ENCODE measurements at regions not wholly inside any gene's neighbourhood (a gene's known extent, or its start where the extent isn't known, plus 50 kb on each side); places are given as distances from the start of the nearest gene placed in this dataset.

DNA sequence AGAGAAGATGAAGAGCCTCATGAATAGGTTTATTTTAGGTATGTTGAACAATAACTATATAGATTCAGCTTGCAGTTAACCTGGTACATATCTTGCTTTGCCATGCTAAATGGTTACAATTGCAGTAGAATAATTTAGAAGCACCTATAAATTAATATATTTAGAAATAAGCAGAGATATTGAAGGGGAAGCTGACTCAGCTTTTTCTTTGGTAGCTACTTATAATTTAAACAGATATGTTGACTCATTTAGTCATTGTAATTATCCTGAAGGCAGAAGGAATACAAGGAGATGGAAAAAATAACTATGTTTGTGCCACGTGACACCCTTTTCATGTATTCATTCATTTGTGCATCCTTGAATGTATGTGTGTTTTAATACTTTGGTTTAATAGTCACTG is 755.5 kb downstream of the SUCLG1 start:
- Histone ChIP-seq H3K4me1 (replicated peaks in 1 of 2; ENCODE audit: control insufficient read depth in 2 of 2, insufficient read depth in 2 of 2, low read length in 2 of 2) (no peaks in the 10 kb centered on the region), H3K4me3 (no peak overlapping the region), H3K4me2 (ENCODE audit: insufficient read depth, low read length) (no peak overlapping the region), H4K20me1 (replicated peaks; ENCODE audit: control insufficient read depth, insufficient read depth, low read length) (no peaks in the 10 kb centered on the region), H3K36me3 (ENCODE audit: control insufficient read depth, insufficient read depth, low read length) (no peaks in the 10 kb centered on the region), H3K27me3 (ENCODE audit: control insufficient read depth in 2 of 2, insufficient read depth in 2 of 2, low read length in 2 of 2) (no peaks in the 10 kb centered on the region), H3K9ac (ENCODE audit: insufficient read depth in 1 of 2, low read depth in 2 of 2, low read length in 2 of 2) (no peak overlapping the region), H3K27ac (ENCODE audit: extremely low read depth, low read depth, low read length) (no peak overlapping the region), H3K9me3 (replicated peaks; ENCODE audit: control insufficient read depth, insufficient read depth, low read depth, low read length) (peaks cover 2% of the 10 kb centered on the region; the same call in 1 of the 2 replicates), H3K79me2 (ENCODE audit: control insufficient read depth, insufficient read depth, low read length) (no peaks in the 10 kb centered on the region), H2AFZ (ENCODE audit: low read depth, low read length) (no peak overlapping the region), H3K9me1 (ENCODE audit: control insufficient read depth, insufficient read depth, low read length) (no peaks in the 10 kb centered on the region)
- WGBS (ENCODE audit: insufficient coverage, low coverage, missing lambda C conversion rate): 0% methylated on average over 1 of the region's 1 CpG
- intact Hi-C loops (cut with micrococcal nuclease): no loop called here
- ATAC-seq (no peak), DNase-seq (ENCODE audit: extremely low read depth in 1 of 4, low spot score in 3 of 4) (no peak), FAIRE-seq (no peak)
- no TSS peak for BruUV-seq (replicated peaks)
- POLR2A ChIA-PET: no interaction called here
- TF ChIP-seq ELK1 (CRISPR knock-in tag; IDR thresholded peaks at IDR 0.05) (no peak), ZNF398 (CRISPR knock-in tag; IDR thresholded peaks at IDR 0.05) (no peak), MAFK (IDR thresholded peaks at IDR 0.05; ENCODE audit: low read length) (peak; percentile 77), MAFF (IDR thresholded peaks at IDR 0.05; ENCODE audit: low read length) (peak; percentile 68), C11orf30 (IDR thresholded peaks at IDR 0.05; ENCODE audit: low read depth) (peak; percentile 64), ILK (tag; IDR thresholded peaks at IDR 0.05; ENCODE audit: borderline replicate concordance, low read depth) (no peak), E2F4 (CRISPR knock-in tag; IDR thresholded peaks at IDR 0.05; ENCODE audit: low read depth) (no peak), SUPT5H (IDR thresholded peaks at IDR 0.05) (no peak), ZNF316 (IDR thresholded peaks at IDR 0.05) (peak; percentile 78), MAFG (tag; conservative IDR thresholded peaks at IDR 0.05) (peak; percentile 38), PPARD (CRISPR knock-in tag; IDR thresholded peaks at IDR 0.05) (no peak), JUN (IDR thresholded peaks at IDR 0.05; ENCODE audit: borderline replicate concordance, low read depth, low read length) (no peak), JUN (CRISPR knock-in tag; IDR thresholded peaks at IDR 0.05; ENCODE audit: borderline replicate concordance) (no peak), SPI1 (IDR thresholded peaks at IDR 0.05; ENCODE audit: borderline replicate concordance, low read depth, low read length) (no peak)
- CTCF ChIA-PET (ENCODE audit: low intra/inter-chr PET ratio): no interaction called here
- in situ Hi-C loops (cut with MboI): no loop called here
